GM18907 (cell line): ENCODE measurements at regions not wholly inside any gene's neighbourhood (a gene's known extent, or its start where the extent isn't known, plus 50 kb on each side); places are given as distances from the start of the nearest gene placed in this dataset.

Experiments used
- ATAC-seq: cut with Tn5 transposase; IDR thresholded peaks from one replicate; pipeline ENCODE4 v1.9.1; 2021; ENCODE audit warnings: mild to moderate bottlenecking, moderate library complexity; ENCODE audit not compliant: unreplicated experiment

- no peak for ATAC-seq
These were observed 1110.2 kb downstream of the GALC start for GRCh38 chr14:86882818-86883217.

DNA sequence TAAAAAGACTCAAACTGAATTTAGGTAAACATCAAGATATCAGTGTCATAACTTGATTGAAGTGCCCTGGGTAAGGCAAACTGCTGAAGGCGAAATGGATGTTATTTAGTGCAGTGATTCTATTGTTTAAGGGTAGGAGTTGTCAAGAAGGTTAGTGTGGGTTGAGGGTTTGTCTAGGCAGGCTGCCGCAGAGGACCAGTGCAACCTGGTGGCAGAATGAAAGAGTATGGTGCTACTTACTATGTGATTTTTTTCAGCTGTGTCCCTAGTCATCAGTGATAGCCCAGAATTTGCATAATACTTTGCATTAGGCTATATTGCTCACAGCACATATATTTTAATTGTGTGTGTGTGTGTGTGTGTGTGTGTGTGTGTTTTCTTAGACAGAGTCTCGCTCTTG, 1127.0 kb downstream of the GALC start:
- no peak for ATAC-seq

DNA sequence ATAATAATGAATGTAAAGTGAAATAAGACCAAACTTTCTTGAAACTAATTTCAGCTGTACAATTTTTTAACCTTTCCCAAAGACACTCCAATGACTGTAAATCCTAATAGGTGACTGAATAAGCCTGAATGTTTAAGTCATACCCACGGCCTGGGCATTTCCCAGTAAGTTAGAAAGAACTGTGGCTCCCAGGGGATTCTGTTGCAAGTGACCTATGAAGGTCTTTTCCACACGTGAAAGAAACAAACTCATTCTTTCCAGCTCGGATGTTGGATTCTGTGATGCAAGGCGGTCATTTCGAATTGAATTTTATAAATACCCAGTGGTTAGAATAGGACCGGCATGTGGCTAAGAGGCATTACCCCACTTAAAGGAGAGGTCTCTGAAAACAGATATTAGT, 1134.4 kb downstream of the GALC start:
- ATAC-seq, result no peak

DNA sequence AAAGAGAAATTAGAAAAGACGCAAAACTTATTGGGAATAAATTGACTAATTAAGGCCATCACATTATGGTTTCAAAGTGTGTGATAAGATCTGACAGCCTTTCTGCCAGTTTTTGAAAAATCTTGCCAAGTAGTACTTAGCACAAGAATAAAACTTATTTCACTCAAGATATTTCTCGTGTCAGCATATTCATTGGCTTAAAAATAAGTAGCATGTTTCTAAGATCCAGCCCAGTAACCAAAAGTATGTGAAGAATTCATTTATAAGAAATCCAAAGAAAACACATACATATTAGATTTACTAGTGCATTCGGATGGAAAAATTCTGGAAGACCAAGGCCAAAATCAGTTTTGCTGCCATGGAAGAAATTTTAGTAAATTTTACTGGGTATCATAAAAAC, 1135.0 kb downstream of the GALC start:
- ATAC-seq, result no peak

GRCh38 chr14:86852530-86852929, 1140.5 kb downstream of the GALC start:
- no peak for ATAC-seq

DNA sequence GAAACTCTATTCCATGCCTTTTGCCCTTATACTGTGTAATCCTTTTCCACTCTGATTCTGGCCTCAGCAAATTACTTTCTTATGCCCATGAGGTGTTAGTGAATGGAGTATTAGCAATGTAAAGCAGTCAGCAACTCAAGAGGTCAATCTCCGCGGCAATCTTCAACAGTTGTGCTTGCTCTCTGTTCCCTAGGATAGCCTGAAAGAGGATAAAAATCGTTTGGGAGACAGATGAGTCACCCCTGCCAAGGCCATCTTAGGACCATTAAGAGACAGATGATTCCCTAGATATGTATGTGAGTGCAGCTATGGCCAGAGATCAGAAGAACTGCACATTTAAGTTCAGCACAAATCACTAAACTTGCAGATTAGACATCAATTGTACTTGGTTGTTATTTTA, 1145.8 kb downstream of the GALC start:
- no peak for ATAC-seq

GRCh38 chr14:86838363-86838762, 1154.6 kb downstream of the GALC start:
- peak; percentile 64 for ATAC-seq

DNA sequence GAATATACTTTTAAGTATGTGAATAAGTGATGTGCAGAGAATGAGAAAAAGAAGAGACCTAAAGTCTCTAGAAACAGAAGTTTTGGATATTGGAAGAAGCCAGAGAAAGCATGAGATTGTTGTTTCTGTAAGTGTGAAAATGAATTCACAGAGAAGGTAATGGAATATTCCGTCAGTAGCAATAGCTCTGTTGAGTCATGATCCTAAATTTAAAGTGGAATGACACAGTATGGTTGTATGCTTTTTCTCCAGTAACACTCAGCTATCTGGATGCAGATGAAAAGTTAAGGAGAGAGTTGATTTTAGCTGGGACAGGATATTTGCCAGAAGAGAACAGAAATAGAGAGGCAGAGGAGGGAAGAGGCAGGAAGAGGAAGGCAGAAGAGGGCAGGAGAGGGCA, 1166.3 kb downstream of the GALC start:
- no peak for ATAC-seq

GRCh38 chr14:86824167-86824566, 1168.8 kb downstream of the GALC start:
- ATAC-seq, result no peak

DNA sequence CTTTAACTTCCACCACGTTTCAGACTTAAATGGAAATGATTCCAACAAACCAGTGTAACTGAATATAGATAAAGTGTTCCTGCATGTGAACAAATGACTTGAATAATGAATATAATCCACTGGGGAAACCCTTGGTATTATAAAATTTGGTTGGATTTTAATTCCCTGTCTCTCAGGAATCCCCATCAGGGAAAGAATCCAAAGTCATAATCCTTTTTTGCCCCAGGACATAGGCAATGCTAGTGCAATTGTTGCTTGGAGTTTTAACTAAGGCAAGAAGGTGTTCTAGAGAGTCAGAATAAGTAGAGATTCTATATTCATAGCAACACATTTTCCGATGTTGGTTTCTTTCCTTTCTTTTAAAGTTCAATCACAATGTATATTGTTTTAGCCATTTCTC, 1169.4 kb downstream of the GALC start:
- no peak for ATAC-seq

GRCh38 chr14:86815341-86815740, 1177.6 kb downstream of the GALC start:
- ATAC-seq, result no peak

GRCh38 chr14:86802726-86803125, 1190.3 kb downstream of the GALC start:
- ATAC-seq, result no peak

- ATAC-seq, result no peak
These were observed 1193.7 kb downstream of the GALC start for GRCh38 chr14:86799244-86799647.

GRCh38 chr14:86798330-86798729, 1194.7 kb downstream of the GALC start:
- ATAC-seq, result no peak

- ATAC-seq, result no peak
These were observed 1196.0 kb downstream of the GALC start for GRCh38 chr14:86797075-86797351.

- ATAC-seq, result no peak
These were observed 1196.5 kb downstream of the GALC start for GRCh38 chr14:86796221-86797074.

DNA sequence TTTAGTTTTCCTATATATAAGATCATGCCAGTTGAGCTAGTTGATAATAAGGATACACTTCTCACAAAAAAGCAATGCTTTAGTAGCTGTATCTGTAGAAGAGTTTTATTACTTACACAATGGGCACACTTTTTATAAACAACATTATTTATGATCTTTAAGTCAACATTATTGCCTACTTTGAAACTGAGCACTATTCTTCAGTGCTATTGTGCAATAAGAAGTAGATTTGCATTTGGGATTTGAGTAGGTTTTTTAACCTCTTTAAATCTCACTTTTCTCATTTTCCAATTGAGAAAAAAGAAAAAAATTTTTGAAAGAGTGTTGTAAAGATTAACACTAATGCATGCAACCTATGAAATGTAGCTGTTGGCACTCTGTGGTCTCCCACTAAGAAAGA, 1198.3 kb downstream of the GALC start:
- ATAC-seq, result no peak

DNA sequence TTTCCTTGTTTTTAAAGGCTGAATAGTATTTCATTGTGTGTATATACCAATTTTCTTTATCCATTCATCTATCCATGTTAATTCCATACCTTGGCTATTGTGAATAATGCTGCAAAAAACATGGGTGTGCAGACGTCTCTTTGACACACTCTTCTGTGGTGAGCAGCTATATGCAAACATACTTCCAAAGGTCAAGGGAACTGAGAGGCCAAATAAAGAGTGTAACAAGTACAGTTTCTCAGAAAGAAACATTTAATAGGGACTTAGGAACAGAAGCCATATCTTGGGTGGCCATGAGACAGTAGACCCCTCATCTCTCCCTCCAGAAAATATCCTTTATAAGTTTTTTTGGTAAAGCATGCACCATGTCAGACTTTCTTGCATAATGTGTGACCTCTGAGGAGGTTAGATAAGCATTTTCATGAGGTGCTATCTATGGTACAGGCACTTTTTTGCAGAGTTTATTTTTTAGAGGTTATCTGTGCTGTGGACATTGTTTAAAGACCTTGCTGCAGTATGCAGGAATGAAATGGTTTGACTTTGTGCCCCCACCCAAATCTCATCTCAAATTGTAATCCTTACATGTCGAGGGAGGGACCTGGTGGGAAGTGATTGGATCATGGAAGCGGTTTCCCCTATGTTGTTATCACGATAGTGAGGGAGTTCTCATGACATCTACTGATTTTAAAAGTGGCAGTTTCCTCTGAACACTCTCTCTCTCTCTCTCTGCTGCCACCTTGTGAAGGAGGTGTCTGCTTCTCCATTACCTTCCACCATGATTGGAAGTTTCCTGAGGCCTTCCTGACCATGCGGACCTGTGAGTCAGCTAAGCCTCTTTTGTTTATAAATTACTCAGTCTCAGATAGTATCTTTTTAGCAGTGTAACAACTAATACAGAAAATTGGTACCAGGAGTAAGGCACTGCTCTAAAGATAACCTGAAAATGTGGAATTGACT, 1202.3 kb downstream of the GALC start:
- no peak for ATAC-seq

DNA sequence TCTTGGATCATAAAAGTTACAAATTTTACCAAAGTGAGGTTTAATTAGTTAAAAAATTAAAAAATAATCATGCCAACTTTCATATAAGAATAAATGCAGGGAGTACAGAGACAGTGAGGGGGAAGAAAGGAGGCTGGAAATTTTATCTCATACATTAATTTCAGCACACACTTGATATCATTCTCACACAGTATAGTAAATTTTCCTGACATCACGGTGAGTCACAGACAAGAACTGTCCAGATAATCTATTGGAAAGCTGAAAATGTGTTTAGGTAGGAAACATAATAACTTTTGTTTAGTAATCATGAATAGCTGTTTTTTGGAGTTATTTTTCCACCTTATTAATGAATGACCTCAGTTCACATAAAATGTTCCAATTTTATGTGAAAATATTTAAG, 1204.8 kb downstream of the GALC start:
- ATAC-seq, result no peak

- ATAC-seq, result no peak
These were observed 1205.3 kb downstream of the GALC start for GRCh38 chr14:86787717-86788116.

- ATAC-seq, result no peak
These were observed 1210.8 kb downstream of the GALC start for GRCh38 chr14:86782092-86782580.
